PC-9 (cell line): ENCODE measurements at regions not wholly inside any gene's neighbourhood (a gene's known extent, or its start where the extent isn't known, plus 50 kb on each side); places are given as distances from the start of the nearest gene placed in this dataset.

ENCODE experiments used
- BruUV-seq: library from RNA; stranded (reverse); fragments of 400-500 nt; replicated peaks from 2 replicates; lab custom pipeline; 2021; lab: Mats Ljungman, UMichigan
- CTCF ChIA-PET: fragments of 300-600 bp; sonication (Branson Sonifier 250); formaldehyde crosslinking; loops from one replicate; lab custom pipeline; 2022; ENCODE audit warnings: antibody characterized with exemption; lab: Charles Lee
- POLR2A ChIA-PET: fragments of 300-600 bp; sonication (Branson Sonifier 250); formaldehyde crosslinking; loops from one replicate; lab custom pipeline; 2022; ENCODE audit warnings: antibody characterized with exemption; ENCODE audit not compliant: unreplicated experiment; lab: Charles Lee
- DNase-seq, 2 experiments: peaks; one replicate each; pipeline versions ENCODE4 v3.0.0 to v3.0.0-alpha.2; 2015 to 2022; ENCODE audit warnings: mixed read lengths in 1 of 2
- H2AFZ ChIP-seq: fragments of 200-600 bp; sonication (generic); 2 replicates; pipeline ENCODE4 v1.8.1; 2017; ENCODE audit warnings: antibody characterized with exemption
- H3F3A ChIP-seq: fragments of 200-600 bp; sonication (generic); 2 replicates; pipeline ENCODE4 v1.8.1; 2017; ENCODE audit warnings: antibody characterized with exemption, mild to moderate bottlenecking, low read depth; ENCODE audit not compliant: insufficient read depth
- H3K27ac ChIP-seq: fragments of 200-600 bp; sonication (generic); 2 replicates; pipeline ENCODE4 v1.6.1; 2016; ENCODE audit warnings: mixed run types
- H3K27me3 ChIP-seq: fragments of 200-600 bp; sonication (generic); 2 replicates; pipeline ENCODE4 v1.6.1; 2016; ENCODE audit warnings: low read depth, mixed run types; ENCODE audit not compliant: insufficient read depth
- H3K36me3 ChIP-seq: fragments of 200-600 bp; sonication (generic); 2 replicates; pipeline ENCODE4 v1.6.1; 2016; ENCODE audit warnings: low read depth, mixed run types
- H3K4me1 ChIP-seq: fragments of 200-600 bp; sonication (generic); replicated peaks from 2 replicates; pipeline ENCODE4 v1.6.1; 2016; ENCODE audit warnings: mixed run types; ENCODE audit not compliant: insufficient read depth
- H3K4me2 ChIP-seq: fragments of 200-600 bp; sonication (generic); 2 replicates; pipeline ENCODE4 v1.6.1; 2017; ENCODE audit warnings: mixed run types
- H3K4me3 ChIP-seq: fragments of 200-600 bp; sonication (generic); 2 replicates; pipeline ENCODE4 v1.6.1; 2016; ENCODE audit warnings: mixed run types
- H3K79me2 ChIP-seq: fragments of 200-600 bp; sonication (generic); 2 replicates; pipeline ENCODE4 v1.6.1; 2017; ENCODE audit warnings: low read depth, mixed run types
- H3K9me2 ChIP-seq: fragments of 200-600 bp; sonication (generic); 2 replicates; pipeline ENCODE4 v1.8.1; 2017; ENCODE audit warnings: mild to moderate bottlenecking; ENCODE audit not compliant: insufficient read depth
- H3K9me3 ChIP-seq: fragments of 200-600 bp; sonication (generic); 2 replicates; pipeline ENCODE4 v1.8.1; 2016; ENCODE audit warnings: low read depth; ENCODE audit not compliant: insufficient read depth
- H4K20me1 ChIP-seq: fragments of 200-600 bp; sonication (generic); 2 replicates; pipeline ENCODE4 v1.8.1; 2017; ENCODE audit not compliant: insufficient read depth
- CTCF ChIP-seq: fragments of 200-600 bp; sonication (generic); conservative IDR thresholded peaks from 2 replicates; pipeline ENCODE4 v1.6.1; 2017; ENCODE audit warnings: mixed run types, antibody characterized with exemption, mild to moderate bottlenecking, moderate library complexity
- EZH2 ChIP-seq: fragments of 200-600 bp; sonication (generic); IDR thresholded peaks from 2 replicates; pipeline ENCODE4 v1.8.0; 2017; ENCODE audit warnings: antibody characterized with exemption, low read depth
- intact Hi-C: fragments of 100-400 bp; cut with micrococcal nuclease; formaldehyde crosslinking; loops from one replicate; pipeline ENCODE4 v1.10.0; 2022; ENCODE audit not compliant: unreplicated experiment

- intact Hi-C loops, result no loop called here
- DNase-seq, result no peak
Observed at GRCh38 chr7:68754414-68754813, 843.9 kb upstream of the AUTS2 start.

GRCh38 chr7:68756986-68757495 is 841.2 kb upstream of the AUTS2 start:
- H3K4me1 ChIP-seq, result no peaks in the 10 kb centered on the region
- H3K36me3 ChIP-seq, result no peaks in the 10 kb centered on the region
- no peak overlapping the region for H3K4me3 ChIP-seq
- H3K9me3 ChIP-seq, result peaks cover 4% of the 10 kb centered on the region; the same call in 1 of the 2 replicates
- intact Hi-C loops, result no loop called here
- no peak overlapping the region for H3K4me2 ChIP-seq
- no peaks in the 10 kb centered on the region for H3K27me3 ChIP-seq
- no peaks in the 10 kb centered on the region for H4K20me1 ChIP-seq
- H3K79me2 ChIP-seq, result no peaks in the 10 kb centered on the region
- H3F3A ChIP-seq, result no peaks in the 10 kb centered on the region
- H3K27ac ChIP-seq, result no peak overlapping the region
- no peak overlapping the region for H2AFZ ChIP-seq
- BruUV-seq, result no TSS peak
- H3K9me2 ChIP-seq, result no peaks in the 10 kb centered on the region
- CTCF ChIA-PET, result no interaction called here
- TF ChIP-seq EZH2, result no peak
- TF ChIP-seq CTCF, result no peak
- POLR2A ChIA-PET, result no interaction called here
- no peak for DNase-seq

More at GRCh38 chr7:68754414-68754813, 843.9 kb upstream of the AUTS2 start:
- no peak overlapping the region for H3K4me3 ChIP-seq
- H4K20me1 ChIP-seq, result no peaks in the 10 kb centered on the region
- no peaks in the 10 kb centered on the region for H3K4me1 ChIP-seq
- POLR2A ChIA-PET, result no interaction called here
- no peak overlapping the region for H3K4me2 ChIP-seq
- CTCF ChIA-PET, result no interaction called here
- H3F3A ChIP-seq, result no peaks in the 10 kb centered on the region
- no peaks in the 10 kb centered on the region for H3K9me3 ChIP-seq
- no peaks in the 10 kb centered on the region for H3K27me3 ChIP-seq
- H3K9me2 ChIP-seq, result no peaks in the 10 kb centered on the region
- no peaks in the 10 kb centered on the region for H3K79me2 ChIP-seq
- BruUV-seq, result no TSS peak
- TF ChIP-seq EZH2, result no peak
- no peak for TF ChIP-seq CTCF
- no peak overlapping the region for H3K27ac ChIP-seq
- H2AFZ ChIP-seq, result no peak overlapping the region
- no peaks in the 10 kb centered on the region for H3K36me3 ChIP-seq

- Histone ChIP-seq H2AFZ (no peak overlapping the region), H4K20me1 (no peaks in the 10 kb centered on the region), H3K9me3 (peaks cover 13% of the 10 kb centered on the region; the same call in 1 of the 2 replicates), H3K36me3 (no peaks in the 10 kb centered on the region), H3K27ac (no peak overlapping the region), H3F3A (no peaks in the 10 kb centered on the region), H3K79me2 (no peaks in the 10 kb centered on the region), H3K4me2 (no peak overlapping the region), H3K9me2 (no peaks in the 10 kb centered on the region), H3K4me3 (no peak overlapping the region), H3K4me1 (no peaks in the 10 kb centered on the region), H3K27me3 (no peaks in the 10 kb centered on the region)
- CTCF ChIA-PET, result no interaction called here
- TF ChIP-seq EZH2 (no peak), CTCF (no peak)
- intact Hi-C loops, result no loop called here
- BruUV-seq, result no TSS peak
- no peak for DNase-seq
- POLR2A ChIA-PET, result no interaction called here
Observed at GRCh38 chr7:68760556-68760955, 837.7 kb upstream of the AUTS2 start.
